SU-DHL-6 (cell line): ENCODE measurements at regions not wholly inside any gene's neighbourhood (a gene's known extent, or its start where the extent isn't known, plus 50 kb on each side); places are given as distances from the start of the nearest gene placed in this dataset.

Experiments
- EZH2phosphoT487 ChIP-seq: fragments of 200-600 bp; sonication (generic), shearing (Covaris generic); conservative IDR thresholded peaks from 2 replicates; pipeline ENCODE4 v1.6.1; 2018; ENCODE audit warnings: mild to moderate bottlenecking, antibody characterized with exemption, low read length, moderate library complexity, mixed read lengths
- TF ChIP-seq, protein P1 (sequence below): fragments of 200-600 bp; sonication (generic); IDR thresholded peaks from one replicate; pipeline ENCODE4 v1.5.1; 2017; ENCODE audit warnings: antibody characterized with exemption, mild to moderate bottlenecking, low read length, moderate library complexity; ENCODE audit not compliant: insufficient read depth, poor library complexity, severe bottlenecking

GRCh38 chr6:44599672-44600071 is 212.2 kb downstream of the CDC5L start:
- TF ChIP-seq, protein P1, sequence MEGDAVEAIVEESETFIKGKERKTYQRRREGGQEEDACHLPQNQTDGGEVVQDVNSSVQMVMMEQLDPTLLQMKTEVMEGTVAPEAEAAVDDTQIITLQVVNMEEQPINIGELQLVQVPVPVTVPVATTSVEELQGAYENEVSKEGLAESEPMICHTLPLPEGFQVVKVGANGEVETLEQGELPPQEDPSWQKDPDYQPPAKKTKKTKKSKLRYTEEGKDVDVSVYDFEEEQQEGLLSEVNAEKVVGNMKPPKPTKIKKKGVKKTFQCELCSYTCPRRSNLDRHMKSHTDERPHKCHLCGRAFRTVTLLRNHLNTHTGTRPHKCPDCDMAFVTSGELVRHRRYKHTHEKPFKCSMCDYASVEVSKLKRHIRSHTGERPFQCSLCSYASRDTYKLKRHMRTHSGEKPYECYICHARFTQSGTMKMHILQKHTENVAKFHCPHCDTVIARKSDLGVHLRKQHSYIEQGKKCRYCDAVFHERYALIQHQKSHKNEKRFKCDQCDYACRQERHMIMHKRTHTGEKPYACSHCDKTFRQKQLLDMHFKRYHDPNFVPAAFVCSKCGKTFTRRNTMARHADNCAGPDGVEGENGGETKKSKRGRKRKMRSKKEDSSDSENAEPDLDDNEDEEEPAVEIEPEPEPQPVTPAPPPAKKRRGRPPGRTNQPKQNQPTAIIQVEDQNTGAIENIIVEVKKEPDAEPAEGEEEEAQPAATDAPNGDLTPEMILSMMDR = no peak
- no peak for TF ChIP-seq EZH2phosphoT487
